ENCODE measurements at regions not wholly inside any gene's neighbourhood (a gene's known extent, or its start where the extent isn't known, plus 50 kb on each side); places are given as distances from the start of the nearest gene placed in this dataset.

GRCh38 chrY:21459648-21460047, 51.5 kb upstream of the RBMY1B start:
- no peaks in the 10 kb centered on the region for H3K36me3 ChIP-seq
- H3K4me3 ChIP-seq = no peak overlapping the region
- TF ChIP-seq POLR2A (IDR thresholded peaks at IDR 0.05) = no peak
- TF ChIP-seq CTCF (IDR thresholded peaks at IDR 0.05) = no peak

More at GRCh38 chrY:21459648-21460047, 51.5 kb upstream of the RBMY1B start:
- H3K9me3 ChIP-seq = no peaks in the 10 kb centered on the region
- H3K27ac ChIP-seq = no peak overlapping the region
- no peaks in the 10 kb centered on the region for H3K4me1 ChIP-seq
- H3K27me3 ChIP-seq = no peaks in the 10 kb centered on the region
- no peak for DNase-seq

Small RNA genes lying in the stretch of these regions (small RNA-seq; reads per million reads assigned to genes)
- 0 reads per million in 2 donors for gene AC010086.2

All from Peyer's patch (tissue), 4 donors.